ENCODE measurements at regions not wholly inside any gene's neighbourhood (a gene's known extent, or its start where the extent isn't known, plus 50 kb on each side); places are given as distances from the start of the nearest gene placed in this dataset.

DNA sequence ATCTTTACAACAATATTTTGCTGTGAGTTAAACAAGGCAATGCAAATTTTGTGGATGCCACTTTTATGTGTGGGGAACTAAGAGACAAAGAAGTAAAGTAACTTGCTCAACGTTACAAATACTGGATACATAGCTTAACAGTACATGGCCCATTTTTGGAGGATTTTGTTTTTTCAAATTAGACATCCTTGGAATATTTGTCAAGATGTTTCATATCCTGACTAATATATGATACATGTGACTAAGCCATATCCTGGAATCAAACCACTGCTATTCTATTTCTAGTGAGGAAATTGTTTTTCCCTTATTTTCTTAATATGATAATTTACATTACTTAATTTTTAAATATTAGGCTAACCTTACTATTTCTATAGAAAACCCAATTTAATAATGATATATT is 529.8 kb downstream of the DMRTA1 start:
- TF ChIP-seq, protein P1, sequence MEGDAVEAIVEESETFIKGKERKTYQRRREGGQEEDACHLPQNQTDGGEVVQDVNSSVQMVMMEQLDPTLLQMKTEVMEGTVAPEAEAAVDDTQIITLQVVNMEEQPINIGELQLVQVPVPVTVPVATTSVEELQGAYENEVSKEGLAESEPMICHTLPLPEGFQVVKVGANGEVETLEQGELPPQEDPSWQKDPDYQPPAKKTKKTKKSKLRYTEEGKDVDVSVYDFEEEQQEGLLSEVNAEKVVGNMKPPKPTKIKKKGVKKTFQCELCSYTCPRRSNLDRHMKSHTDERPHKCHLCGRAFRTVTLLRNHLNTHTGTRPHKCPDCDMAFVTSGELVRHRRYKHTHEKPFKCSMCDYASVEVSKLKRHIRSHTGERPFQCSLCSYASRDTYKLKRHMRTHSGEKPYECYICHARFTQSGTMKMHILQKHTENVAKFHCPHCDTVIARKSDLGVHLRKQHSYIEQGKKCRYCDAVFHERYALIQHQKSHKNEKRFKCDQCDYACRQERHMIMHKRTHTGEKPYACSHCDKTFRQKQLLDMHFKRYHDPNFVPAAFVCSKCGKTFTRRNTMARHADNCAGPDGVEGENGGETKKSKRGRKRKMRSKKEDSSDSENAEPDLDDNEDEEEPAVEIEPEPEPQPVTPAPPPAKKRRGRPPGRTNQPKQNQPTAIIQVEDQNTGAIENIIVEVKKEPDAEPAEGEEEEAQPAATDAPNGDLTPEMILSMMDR (conservative IDR thresholded peaks at IDR 0.05 in 1 of 2, IDR thresholded peaks at IDR 0.05 in 1 of 2; ENCODE audit: extremely low read depth in 1 of 2, insufficient read depth in 1 of 2, low read depth in 1 of 2, low read length in 2 of 2), result no peak
- TF ChIP-seq EZH2 (IDR thresholded peaks at IDR 0.05; ENCODE audit: borderline replicate concordance, low read length), result no peak
